Muscle of leg (tissue), 3 donors: ENCODE measurements at regions not wholly inside any gene's neighbourhood (a gene's known extent, or its start where the extent isn't known, plus 50 kb on each side); places are given as distances from the start of the nearest gene placed in this dataset.

Experiments used
- DNase-seq: peaks from one replicate; pipeline ENCODE4 v3.0.0; 2013
- H3K27ac ChIP-seq: one replicate; pipeline ENCODE4 v1.5.1; 2013; ENCODE audit warnings: mild to moderate bottlenecking, low read length, control low read depth
- H3K27me3 ChIP-seq: one replicate; pipeline ENCODE4 v1.6.1; 2013; ENCODE audit warnings: low read length; ENCODE audit not compliant: control insufficient read depth, insufficient read depth
- H3K36me3 ChIP-seq: one replicate; pipeline ENCODE4 v1.6.1; 2013; ENCODE audit warnings: low read length; ENCODE audit not compliant: control insufficient read depth, insufficient read depth
- H3K4me1 ChIP-seq: one replicate; pipeline ENCODE4 v1.6.1; 2013; ENCODE audit warnings: low read length; ENCODE audit not compliant: control insufficient read depth, insufficient read depth
- H3K4me3 ChIP-seq: one replicate; pipeline ENCODE4 v1.5.1; 2013; ENCODE audit warnings: low read length, control low read depth
- H3K9me3 ChIP-seq: replicated peaks from 2 replicates; pipeline ENCODE4 v1.6.1; 2013; ENCODE audit warnings: low read depth, low read length; ENCODE audit not compliant: control insufficient read depth
- WGBS: methylation state at CpG from one replicate; pipeline ENCODE4 v1.1.5; 2013; ENCODE audit warnings: missing lambda C conversion rate; ENCODE audit not compliant: insufficient coverage; 5-methylcytosine and 5-hydroxymethylcytosine counted together

- no peak overlapping the region for H3K27ac ChIP-seq
- H3K4me3 ChIP-seq = no peak overlapping the region
- no peaks in the 10 kb centered on the region for H3K27me3 ChIP-seq
- 81% methylated on average over 3 of the region's 3 CpGs for WGBS
- H3K4me1 ChIP-seq = no peaks in the 10 kb centered on the region
- DNase-seq = no peak
- H3K9me3 ChIP-seq = no peaks in the 10 kb centered on the region
- no peaks in the 10 kb centered on the region for H3K36me3 ChIP-seq
Observed at GRCh38 chr2:16441431-16441830, 224.2 kb downstream of the CYRIA start.

GRCh38 chr2:16440898-16441297 lies 224.7 kb downstream of the CYRIA start:
- H3K27ac ChIP-seq = no peak overlapping the region
- no peak for DNase-seq
- H3K4me1 ChIP-seq = no peaks in the 10 kb centered on the region
- H3K36me3 ChIP-seq = no peaks in the 10 kb centered on the region
- H3K9me3 ChIP-seq = no peaks in the 10 kb centered on the region
- no peaks in the 10 kb centered on the region for H3K27me3 ChIP-seq
- no peak overlapping the region for H3K4me3 ChIP-seq
- 72% methylated on average over 3 of the region's 4 CpGs for WGBS

GRCh38 chr2:16438613-16439321 lies 226.9 kb downstream of the CYRIA start:
- peaks cover 2% of the 10 kb centered on the region for H3K4me1 ChIP-seq
- peaks cover under 1% of the 10 kb centered on the region for H3K9me3 ChIP-seq
- DNase-seq = no peak
- H3K36me3 ChIP-seq = no peaks in the 10 kb centered on the region
- H3K27ac ChIP-seq = no peak overlapping the region
- WGBS = 69% methylated on average over 6 of the region's 8 CpGs
- H3K4me3 ChIP-seq = no peak overlapping the region
- H3K27me3 ChIP-seq = no peaks in the 10 kb centered on the region

- Histone ChIP-seq H3K36me3 (no peaks in the 10 kb centered on the region), H3K27me3 (no peaks in the 10 kb centered on the region), H3K4me1 (peaks cover 2% of the 10 kb centered on the region), H3K4me3 (no peak overlapping the region), H3K27ac (no peak overlapping the region), H3K9me3 (peaks cover 2% of the 10 kb centered on the region)
- WGBS = 53% methylated on average over 2 of the region's 5 CpGs
- DNase-seq = no peak
Observed at GRCh38 chr2:16437189-16437588, 228.4 kb downstream of the CYRIA start.

- no peaks in the 10 kb centered on the region for H3K36me3 ChIP-seq
- 50% methylated on average over 1 of the region's 2 CpGs for WGBS
Observed at GRCh38 chr2:16434393-16434792, 231.2 kb downstream of the CYRIA start.

GRCh38 chr2:16430846-16431245 lies 234.8 kb downstream of the CYRIA start:
- H3K4me3 ChIP-seq = no peak overlapping the region
- no peak overlapping the region for H3K27ac ChIP-seq
- no peaks in the 10 kb centered on the region for H3K36me3 ChIP-seq
- peaks cover 2% of the 10 kb centered on the region for H3K9me3 ChIP-seq
- DNase-seq = no peak
- peaks cover 2% of the 10 kb centered on the region for H3K4me1 ChIP-seq
- WGBS = 93% methylated on average over 2 of the region's 3 CpGs
- H3K27me3 ChIP-seq = no peaks in the 10 kb centered on the region

More at GRCh38 chr2:16434393-16434792, 231.2 kb downstream of the CYRIA start:
- DNase-seq = no peak
- peaks cover 2% of the 10 kb centered on the region for H3K9me3 ChIP-seq
- H3K4me3 ChIP-seq = no peak overlapping the region
- H3K4me1 ChIP-seq = peaks cover 2% of the 10 kb centered on the region
- no peak overlapping the region for H3K27ac ChIP-seq
- H3K27me3 ChIP-seq = no peaks in the 10 kb centered on the region

GRCh38 chr2:16429431-16430145 lies 236.0 kb downstream of the CYRIA start:
- Histone ChIP-seq H3K4me1 (no peaks in the 10 kb centered on the region), H3K27ac (no peak overlapping the region), H3K9me3 (peaks cover 2% of the 10 kb centered on the region), H3K4me3 (no peak overlapping the region), H3K27me3 (no peaks in the 10 kb centered on the region), H3K36me3 (no peaks in the 10 kb centered on the region)
- no peak for DNase-seq
- no CpG with 5 or more reads among the region's 2 CpGs for WGBS

GRCh38 chr2:16429002-16429401 lies 236.6 kb downstream of the CYRIA start:
- Histone ChIP-seq H3K9me3 (peaks cover 2% of the 10 kb centered on the region), H3K27ac (no peak overlapping the region), H3K4me1 (no peaks in the 10 kb centered on the region), H3K27me3 (no peaks in the 10 kb centered on the region), H3K36me3 (no peaks in the 10 kb centered on the region), H3K4me3 (no peak overlapping the region)
- DNase-seq = no peak
- WGBS = no CpG with 5 or more reads among the region's 2 CpGs

- DNase-seq = peak; percentile 49
- H3K9me3 ChIP-seq = no peaks in the 10 kb centered on the region
- H3K4me3 ChIP-seq = no peak overlapping the region
- H3K4me1 ChIP-seq = no peaks in the 10 kb centered on the region
- H3K36me3 ChIP-seq = no peaks in the 10 kb centered on the region
- H3K27ac ChIP-seq = no peak overlapping the region
- WGBS = 14% methylated on average over 5 of the region's 6 CpGs
- H3K27me3 ChIP-seq = no peaks in the 10 kb centered on the region
Observed at GRCh38 chr2:16425462-16426336, 239.9 kb downstream of the CYRIA start.

GRCh38 chr2:16420421-16420820 lies 245.2 kb downstream of the CYRIA start:
- Histone ChIP-seq H3K4me1 (no peaks in the 10 kb centered on the region), H3K36me3 (no peaks in the 10 kb centered on the region), H3K4me3 (no peak overlapping the region), H3K9me3 (peaks cover 3% of the 10 kb centered on the region), H3K27me3 (no peaks in the 10 kb centered on the region), H3K27ac (no peak overlapping the region)
- 63% methylated on average over 1 of the region's 1 CpG for WGBS
- DNase-seq = no peak
